Endothelial cell of umbilical vein (primary cell): ENCODE measurements at regions not wholly inside any gene's neighbourhood (a gene's known extent, or its start where the extent isn't known, plus 50 kb on each side); places are given as distances from the start of the nearest gene placed in this dataset.

Experiments used
- BruUV-seq: library from RNA; stranded (reverse); fragments of 400-500 nt; replicated peaks from 2 replicates; lab custom pipeline; 2021; lab: Mats Ljungman, UMichigan
- CTCF ChIA-PET: fragments of 300-600, 350-600 bp; sonication (Branson Sonifier 250); formaldehyde crosslinking; loops from one replicate; lab custom pipeline; 2021; ENCODE audit warnings: antibody characterized with exemption, inconsistent platforms; lab: Charles Lee
- POLR2A ChIA-PET: fragments of 300-600, 350-600 bp; sonication (Branson Sonifier 250); formaldehyde crosslinking; loops from one replicate; lab custom pipeline; 2021; ENCODE audit warnings: antibody characterized with exemption, inconsistent platforms; lab: Charles Lee
- DNase-seq: peaks from one replicate; pipeline ENCODE4 v3.0.0-alpha.2; 2011; ENCODE audit warnings: low read depth, low spot score
- FAIRE-seq: peaks from 2 replicates; lab custom pipeline; 2011; peaks lifted over from hg19 to GRCh38; lab: Jason Lieb, UNC
- H2AFZ ChIP-seq: 2 replicates; pipeline ENCODE4 v1.6.0; 2012; ENCODE audit warnings: low read depth, low read length, control low read depth, inconsistent platforms
- H3K27ac ChIP-seq: 2 replicates; pipeline ENCODE4 v1.5.1; 2011; ENCODE audit warnings: low read depth, mild to moderate bottlenecking, control low read depth, low read length, moderate library complexity; ENCODE audit not compliant: insufficient read depth
- H3K27me3 ChIP-seq, 2 experiments: 2 replicates each; pipeline versions ENCODE4 v1.6.0 to v1.6.1; 2011; ENCODE audit warnings: low read length in 2 of 2, mixed read lengths in 1 of 2; ENCODE audit not compliant: control insufficient read depth in 2 of 2, insufficient read depth in 2 of 2
- H3K36me3 ChIP-seq, 2 experiments: 2 replicates in 1 of 2; 3 replicates in 1 of 2; pipeline ENCODE4 v1.5.1; 2011; ENCODE audit warnings: low read length in 2 of 2, mild to moderate bottlenecking in 1 of 2, moderate library complexity in 1 of 2; ENCODE audit not compliant: control insufficient read depth in 2 of 2, insufficient read depth in 2 of 2; ENCODE audit errors: extremely low read depth in 1 of 2
- H3K4me1 ChIP-seq: 3 replicates; pipeline ENCODE4 v1.5.1; 2011; ENCODE audit warnings: mild to moderate bottlenecking, low read length; ENCODE audit not compliant: control insufficient read depth, insufficient read depth; ENCODE audit errors: extremely low read depth
- H3K4me2 ChIP-seq: 2 replicates; pipeline ENCODE4 v1.6.1; 2011; ENCODE audit warnings: low read length, control low read depth, mixed read lengths; ENCODE audit not compliant: insufficient read depth
- H3K4me3 ChIP-seq, 3 experiments: fragments of 200-600 bp in 1 of 3; sonication (generic), shearing (Covaris generic) in 1 of 3; replicated peaks in 1 of 3; 2 replicates each; pipeline ENCODE4 v1.5.1; 2011 to 2016; ENCODE audit warnings: control low read depth in 3 of 3, low read length in 3 of 3, mild to moderate bottlenecking in 2 of 3, inconsistent platforms in 1 of 3, low read depth in 1 of 3, moderate library complexity in 1 of 3; ENCODE audit not compliant: insufficient read depth in 1 of 3
- H3K79me2 ChIP-seq: 2 replicates; pipeline ENCODE4 v1.6.0; 2012; ENCODE audit warnings: low read length, inconsistent platforms; ENCODE audit not compliant: control insufficient read depth, insufficient read depth
- H3K9ac ChIP-seq: replicated peaks from 2 replicates; pipeline ENCODE3; 2011; ENCODE audit warnings: low read length, control low read depth; ENCODE audit not compliant: insufficient read depth; ENCODE audit errors: extremely low read depth
- H3K9me1 ChIP-seq: replicated peaks from 3 replicates; pipeline ENCODE4 v1.6.0; 2011; ENCODE audit warnings: mild to moderate bottlenecking, low read length; ENCODE audit not compliant: control insufficient read depth, insufficient read depth; ENCODE audit errors: extremely low read depth
- H3K9me3 ChIP-seq: replicated peaks from 2 replicates; pipeline ENCODE4 v1.5.1; 2012; ENCODE audit warnings: low read length, inconsistent platforms; ENCODE audit not compliant: control insufficient read depth, insufficient read depth
- H4K20me1 ChIP-seq: replicated peaks from 2 replicates; pipeline ENCODE3; 2011; ENCODE audit warnings: mild to moderate bottlenecking, low read length; ENCODE audit not compliant: control insufficient read depth, insufficient read depth; ENCODE audit errors: extremely low read depth
- CTCF ChIP-seq, 2 donors: IDR thresholded peaks; 1 replicate in 1 of 2; 2 replicates in 1 of 2; pipeline ENCODE4 v1.5.1; 2011; ENCODE audit warnings: low read length in 2 of 2, mild to moderate bottlenecking in 2 of 2, moderate library complexity in 2 of 2, control low read depth in 1 of 2, inconsistent platforms in 1 of 2, low read depth in 1 of 2; ENCODE audit not compliant: insufficient read depth in 1 of 2; ENCODE audit errors: extremely low read depth in 1 of 2
- EZH2 ChIP-seq: IDR thresholded peaks from 2 replicates; pipeline ENCODE4 v1.6.1; 2012; ENCODE audit warnings: borderline replicate concordance, low read depth, mild to moderate bottlenecking, moderate library complexity, low read length, inconsistent platforms; ENCODE audit not compliant: severe bottlenecking
- FOS ChIP-seq: IDR thresholded peaks from 2 replicates; pipeline ENCODE4 v1.6.1; 2011; ENCODE audit warnings: mild to moderate bottlenecking, low read length, moderate library complexity, borderline replicate concordance; ENCODE audit not compliant: insufficient read depth
- GATA2 ChIP-seq: IDR thresholded peaks from 2 replicates; pipeline ENCODE4 v1.7.0; 2011; ENCODE audit warnings: low read depth, mild to moderate bottlenecking, moderate library complexity, mixed read lengths, low read length; ENCODE audit not compliant: insufficient read length, insufficient read depth
- JUN ChIP-seq: IDR thresholded peaks from 2 replicates; pipeline ENCODE4 v1.6.1; 2011; ENCODE audit warnings: borderline replicate concordance, low read depth; ENCODE audit not compliant: insufficient read length, insufficient read depth
- MAX ChIP-seq: IDR thresholded peaks from 2 replicates; pipeline ENCODE4 v1.6.1; 2011; ENCODE audit not compliant: insufficient read depth, insufficient read length
- MYC ChIP-seq: IDR thresholded peaks from one replicate; pipeline ENCODE4 v1.6.1; 2011; ENCODE audit warnings: mild to moderate bottlenecking, low read depth, low read length
- POLR2A ChIP-seq: IDR thresholded peaks from 2 replicates; pipeline ENCODE4 v1.6.1; 2012; ENCODE audit warnings: low read depth, mild to moderate bottlenecking, control low read depth, low read length
- POLR2AphosphoS5 ChIP-seq: IDR thresholded peaks from 2 replicates; pipeline ENCODE4 v1.6.1; 2012; ENCODE audit warnings: low read depth, mild to moderate bottlenecking, control low read depth, low read length, moderate library complexity; ENCODE audit not compliant: insufficient read depth
- dilution Hi-C: fragments of 300-500 bp; cut with MboI; formaldehyde crosslinking; loops from one replicate; pipeline ENCODE4 v1.15.0; 2019; ENCODE audit warnings: low sequenced_read_pairs; ENCODE audit not compliant: extremely low pct_ligation_motif_present
- intact Hi-C: fragments of 100-400 bp; cut with micrococcal nuclease; formaldehyde crosslinking; loops from one replicate; pipeline ENCODE4 v1.10.0; 2022

GRCh38 chr6:1202201-1202600, 109.7 kb upstream of the FOXQ1 start:
- intact Hi-C loops, result no loop called here
- Histone ChIP-seq H3K4me1 (no peaks in the 10 kb centered on the region), H3K36me3 (no peaks in the 10 kb centered on the region), H3K9me1 (no peaks in the 10 kb centered on the region), H3K79me2 (no peaks in the 10 kb centered on the region), H3K4me3 (no peak overlapping the region), H4K20me1 (no peaks in the 10 kb centered on the region), H3K9me3 (peaks cover 4% of the 10 kb centered on the region), H3K9ac (no peak overlapping the region), H3K27ac (no peak overlapping the region), H3K4me2 (no peak overlapping the region), H2AFZ (no peak overlapping the region), H3K27me3 (no peaks in the 10 kb centered on the region)
- FAIRE-seq, result no peak
- no peak for TF ChIP-seq CTCF (IDR thresholded peaks at IDR 0.05; ENCODE audit: extremely low read depth in 1 of 2, insufficient read depth in 1 of 2, low read depth in 1 of 2, low read length in 2 of 2)
- TF ChIP-seq FOS, result no peak
- no peak for TF ChIP-seq MYC
- TF ChIP-seq JUN, result no peak
- no peak for TF ChIP-seq MAX
- no peak for TF ChIP-seq GATA2
- TF ChIP-seq POLR2A, result no peak
- no peak for TF ChIP-seq POLR2AphosphoS5
- TF ChIP-seq EZH2, result no peak
- BruUV-seq, result no TSS peak
- dilution Hi-C loops, result no loop called here
- ChIA-PET CTCF (no interaction called here), POLR2A (no interaction called here)
- no peak for DNase-seq
